Right cardiac atrium (tissue), 5 donors: ENCODE measurements at regions not wholly inside any gene's neighbourhood (a gene's known extent, or its start where the extent isn't known, plus 50 kb on each side); places are given as distances from the start of the nearest gene placed in this dataset.
A peak's percentile ranks its signal among the peaks of the same experiment; 100 is the strongest.

Experiments used
- ATAC-seq, 2 donors: fragments of 200-7000 bp; cut with Tn5 transposase; one replicate each; pipeline versions ENCODE4 v1.8.0 to v1.9.1; 2020; ENCODE audit warnings: moderate library complexity in 2 of 2, mild to moderate bottlenecking in 1 of 2
- DNase-seq, 3 donors: peaks; one replicate each; pipeline ENCODE4 v3.0.0-alpha.2; 2020
- H3K27ac ChIP-seq: one replicate; pipeline ENCODE4 v1.5.1; 2013; ENCODE audit warnings: mild to moderate bottlenecking, low read length, control low read depth, moderate library complexity
- H3K27me3 ChIP-seq: one replicate; pipeline ENCODE4 v1.6.1; 2013; ENCODE audit not compliant: control insufficient read depth, insufficient read depth
- H3K4me1 ChIP-seq: one replicate; pipeline ENCODE4 v1.6.1; 2013; ENCODE audit warnings: low read length; ENCODE audit not compliant: control insufficient read depth, insufficient read depth
- H3K4me3 ChIP-seq: one replicate; pipeline ENCODE4 v1.5.1; 2013; ENCODE audit warnings: low read length, control low read depth
- H3K9me3 ChIP-seq: one replicate; pipeline ENCODE4 v1.6.1; 2013; ENCODE audit warnings: low read length; ENCODE audit not compliant: control insufficient read depth
- WGBS: extraction: QIAGEN DNeasy Blood & Tissue Kit; methylation state at CpG from one replicate; pipeline ENCODE4 v1.1.7; 2013; 5-methylcytosine and 5-hydroxymethylcytosine counted together
- intact Hi-C, 4 donors: fragments of 100-400 bp; cut with DNase I; formaldehyde crosslinking; loops; one replicate each; pipeline versions ENCODE4 v1.11.0 to v1.14.0; 2022 to 2023
- donor health status: healthy with polysubstance abuse.
- donor health status: DM: no; HTN: yes; CAD: no.
- donor health status: DM: no; HTN: no; CAD: no.
- donor health status: DM: no; HTN: yes; CAD: no; lungs with severe emphysema.
- donor health status: DM: yes; HTN: yes; CAD: no.

DNA sequence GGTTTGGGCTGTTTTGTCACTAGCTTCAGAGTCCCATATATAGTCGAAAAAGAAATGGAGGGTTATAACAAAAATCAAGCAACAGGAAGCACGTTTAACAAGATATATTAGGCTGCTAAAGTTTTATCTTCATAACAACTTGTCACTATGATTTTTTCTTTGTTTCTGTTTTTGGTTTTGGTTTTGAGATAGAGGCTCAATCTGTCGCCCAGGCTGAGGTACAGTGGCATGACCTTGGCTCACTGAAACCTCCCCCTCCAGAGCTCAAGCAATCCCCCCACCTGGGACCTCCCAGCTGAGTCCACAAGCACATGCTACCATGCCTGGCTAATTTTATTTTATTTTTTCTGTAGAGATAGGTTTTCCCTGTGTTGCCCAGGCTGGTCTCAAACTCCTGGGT is 2664.4 kb downstream of the ARAP2 start:
- intact Hi-C loops: no loop called here
- Histone ChIP-seq H3K27me3 (no peaks in the 10 kb centered on the region), H3K4me1 (no peaks in the 10 kb centered on the region), H3K9me3 (no peaks in the 10 kb centered on the region), H3K27ac (no peak overlapping the region), H3K4me3 (no peak overlapping the region)
- no peak for DNase-seq
- no peak for ATAC-seq
- WGBS: 43% methylated on average over 3 of the region's 3 CpGs

DNA sequence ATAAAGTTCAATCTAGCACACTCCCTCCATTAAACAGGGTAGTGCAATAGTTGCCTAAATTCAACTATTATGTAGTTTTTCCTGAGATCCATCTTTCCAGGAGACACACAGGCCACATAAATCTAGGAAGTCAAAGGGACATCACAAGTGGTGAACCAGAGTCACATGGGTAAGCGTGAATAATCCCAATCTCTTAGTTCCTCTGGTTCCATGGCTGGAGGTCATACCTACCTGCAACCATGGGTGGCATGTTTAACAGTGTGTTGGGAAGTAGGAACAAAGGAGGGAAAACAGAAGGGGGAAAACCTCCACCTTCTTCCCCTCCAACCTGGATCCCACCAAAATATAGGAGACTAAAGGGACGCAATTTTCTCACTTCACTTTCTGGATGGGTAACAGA is 2651.6 kb downstream of the ARAP2 start:
- Histone ChIP-seq H3K9me3 (peaks cover 8% of the 10 kb centered on the region), H3K4me1 (no peaks in the 10 kb centered on the region), H3K27me3 (no peaks in the 10 kb centered on the region), H3K4me3 (no peak overlapping the region), H3K27ac (no peak overlapping the region)
- WGBS: 88% methylated on average over 2 of the region's 2 CpGs
- intact Hi-C loops: no loop called here
- DNase-seq: no peak
- ATAC-seq: no peak

DNA sequence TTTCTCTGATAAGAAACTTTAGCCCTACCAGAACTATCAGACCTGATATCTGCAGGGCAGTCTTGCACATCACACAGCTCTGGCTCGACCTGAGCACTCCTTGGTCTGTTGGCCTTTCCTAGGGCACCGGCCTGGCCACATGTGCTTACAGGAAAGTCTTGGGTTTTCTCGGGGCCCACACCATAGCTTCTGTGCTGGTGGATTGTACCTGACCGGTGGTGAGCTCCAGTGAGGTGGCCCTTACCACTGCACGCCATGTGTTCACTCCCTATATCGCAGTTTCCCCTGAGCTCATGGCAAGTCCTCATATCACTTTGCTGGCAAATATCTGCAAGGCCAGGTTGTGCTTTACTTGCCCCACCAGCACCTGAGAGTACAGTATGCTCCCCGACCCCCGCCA is 2637.4 kb downstream of the ARAP2 start:
- Histone ChIP-seq H3K27ac (no peak overlapping the region), H3K9me3 (no peaks in the 10 kb centered on the region), H3K4me1 (no peaks in the 10 kb centered on the region), H3K4me3 (no peak overlapping the region), H3K27me3 (no peaks in the 10 kb centered on the region)
- ATAC-seq (no peak), DNase-seq (no peak)
- WGBS: 85% methylated on average over 8 of the region's 8 CpGs
- intact Hi-C loops: no loop called here

DNA sequence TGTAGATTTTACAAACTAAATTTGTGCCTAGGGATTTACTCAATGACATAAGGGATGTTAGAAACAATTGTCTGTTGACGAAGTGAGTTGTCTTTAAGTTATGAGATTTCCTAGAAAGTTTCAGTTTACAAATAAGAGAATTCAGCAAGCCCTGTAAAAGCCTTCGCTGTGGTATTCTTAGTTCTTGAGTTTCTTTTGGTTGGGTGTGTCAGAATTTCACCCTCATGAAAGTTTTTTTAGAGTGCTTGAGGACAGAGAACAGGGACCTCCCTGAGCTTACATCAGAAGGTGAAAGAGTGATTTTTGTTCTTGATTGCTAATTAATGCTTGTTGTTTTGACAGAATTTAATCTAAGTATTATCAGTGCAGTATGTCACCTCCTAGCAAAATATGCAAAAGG is 2628.2 kb downstream of the ARAP2 start:
- Histone ChIP-seq H3K27ac (no peak overlapping the region), H3K4me1 (no peaks in the 10 kb centered on the region), H3K27me3 (no peaks in the 10 kb centered on the region), H3K9me3 (no peaks in the 10 kb centered on the region), H3K4me3 (no peak overlapping the region)
- DNase-seq (no peak), ATAC-seq (no peak)
- intact Hi-C loops: no loop called here
- WGBS: 77% methylated on average over 2 of the region's 2 CpGs

GRCh38 chr4:33625748-33626147 is 2618.6 kb downstream of the ARAP2 start:
- DNase-seq (no peak), ATAC-seq (no peak)
- H3K4me1 ChIP-seq: no peaks in the 10 kb centered on the region
- no peak overlapping the region for H3K27ac ChIP-seq
- intact Hi-C loops: no loop called here
- H3K27me3 ChIP-seq: no peaks in the 10 kb centered on the region
- H3K9me3 ChIP-seq: no peaks in the 10 kb centered on the region
- H3K4me3 ChIP-seq: no peak overlapping the region

- DNase-seq (no peak), ATAC-seq (no peak)
- Histone ChIP-seq H3K4me3 (no peak overlapping the region), H3K27ac (no peak overlapping the region), H3K4me1 (no peaks in the 10 kb centered on the region), H3K27me3 (no peaks in the 10 kb centered on the region), H3K9me3 (no peaks in the 10 kb centered on the region)
- intact Hi-C loops: no loop called here
- 56% methylated on average over 5 of the region's 5 CpGs for WGBS
These were observed 2618.1 kb downstream of the ARAP2 start for GRCh38 chr4:33626221-33626620.

- Histone ChIP-seq H3K4me3 (no peak overlapping the region), H3K9me3 (no peaks in the 10 kb centered on the region), H3K27ac (no peak overlapping the region), H3K27me3 (no peaks in the 10 kb centered on the region), H3K4me1 (no peaks in the 10 kb centered on the region)
- peak in 2 of 3 donors; percentile 14 to 39 for DNase-seq
- intact Hi-C loops: no loop called here
- 56% methylated on average over 1 of the region's 1 CpG for WGBS
- ATAC-seq: no peak
These were observed 2616.0 kb downstream of the ARAP2 start for GRCh38 chr4:33628296-33628695.

DNA sequence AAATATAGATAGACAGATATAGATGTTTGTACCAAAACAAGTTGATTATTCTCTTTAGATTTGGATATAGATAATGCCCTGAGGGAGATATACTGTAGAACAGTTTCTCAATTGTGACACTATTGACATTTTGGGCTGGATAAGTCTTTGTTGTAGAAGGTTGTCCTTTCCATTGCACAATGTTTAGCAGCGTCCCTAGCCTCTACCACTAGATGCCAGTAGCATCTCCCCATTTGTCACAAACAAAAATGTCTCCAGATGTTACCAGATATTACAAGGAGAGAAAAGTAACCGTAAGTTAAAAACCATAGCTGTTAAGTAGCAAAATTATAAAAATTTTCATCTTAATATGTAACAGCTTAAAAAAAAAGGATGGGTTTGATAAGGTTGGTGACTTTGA is 2595.3 kb downstream of the ARAP2 start:
- no peak overlapping the region for H3K27ac ChIP-seq
- intact Hi-C loops: no loop called here
- 42% methylated on average over 2 of the region's 2 CpGs for WGBS
- no peaks in the 10 kb centered on the region for H3K4me1 ChIP-seq
- DNase-seq (no peak), ATAC-seq (no peak)
- H3K4me3 ChIP-seq: no peak overlapping the region
- H3K27me3 ChIP-seq: no peaks in the 10 kb centered on the region
- H3K9me3 ChIP-seq: no peaks in the 10 kb centered on the region

DNA sequence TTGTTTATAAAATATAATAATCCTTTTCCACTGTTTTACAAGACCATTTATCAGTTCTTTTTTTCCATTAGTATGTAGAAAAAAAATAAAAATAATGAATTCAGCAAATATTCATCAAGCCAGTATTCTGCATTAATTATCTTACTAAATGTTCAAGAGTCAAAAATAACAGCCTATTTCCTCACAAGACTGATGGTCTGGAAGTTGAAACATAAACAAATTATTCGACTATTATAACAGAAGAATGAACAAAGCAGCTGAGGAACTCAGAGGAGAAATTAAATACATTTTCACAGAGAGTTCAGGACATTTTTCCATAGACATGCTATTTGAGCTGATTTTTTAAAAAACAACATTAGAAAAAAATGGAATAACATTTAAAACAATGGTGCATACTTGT is 2594.8 kb downstream of the ARAP2 start:
- Histone ChIP-seq H3K9me3 (no peaks in the 10 kb centered on the region), H3K4me3 (no peak overlapping the region), H3K4me1 (no peaks in the 10 kb centered on the region), H3K27ac (no peak overlapping the region), H3K27me3 (no peaks in the 10 kb centered on the region)
- intact Hi-C loops: no loop called here
- DNase-seq (no peak), ATAC-seq (no peak)
- WGBS: 27% methylated on average over 1 of the region's 1 CpG

GRCh38 chr4:33650036-33650435 is 2594.3 kb downstream of the ARAP2 start:
- WGBS: 65% methylated on average over 2 of the region's 2 CpGs
- no peak overlapping the region for H3K4me3 ChIP-seq
- no peaks in the 10 kb centered on the region for H3K4me1 ChIP-seq
- H3K27ac ChIP-seq: no peak overlapping the region
- no peaks in the 10 kb centered on the region for H3K9me3 ChIP-seq
- H3K27me3 ChIP-seq: no peaks in the 10 kb centered on the region
- ATAC-seq: no peak
- intact Hi-C loops: no loop called here
- DNase-seq: no peak

DNA sequence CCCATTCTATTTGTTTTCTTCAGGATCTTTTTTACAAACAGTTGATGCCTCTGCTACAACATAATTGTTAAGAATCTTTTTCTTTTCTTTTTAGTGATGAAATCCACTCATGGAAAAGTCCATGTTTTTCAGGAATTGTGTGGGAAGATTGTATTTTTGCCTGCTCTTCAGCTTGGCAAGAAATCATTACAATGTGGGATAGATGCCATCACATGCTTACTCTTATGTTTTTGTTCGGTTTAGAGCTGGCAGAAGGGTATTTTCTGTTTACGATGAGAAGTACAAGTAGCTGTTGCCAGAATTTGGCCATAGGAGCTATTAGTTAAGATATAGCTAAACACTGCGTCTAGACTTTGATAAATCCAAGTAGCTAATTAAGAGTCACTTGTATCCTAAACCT is 2585.3 kb downstream of the ARAP2 start:
- no peak overlapping the region for H3K27ac ChIP-seq
- intact Hi-C loops: no loop called here
- H3K9me3 ChIP-seq: no peaks in the 10 kb centered on the region
- DNase-seq (no peak), ATAC-seq (no peak)
- no peaks in the 10 kb centered on the region for H3K4me1 ChIP-seq
- WGBS: 44% methylated on average over 3 of the region's 3 CpGs
- H3K4me3 ChIP-seq: no peak overlapping the region
- H3K27me3 ChIP-seq: no peaks in the 10 kb centered on the region

GRCh38 chr4:33661636-33662035 is 2582.7 kb downstream of the ARAP2 start:
- H3K4me3 ChIP-seq: no peak overlapping the region
- DNase-seq (no peak), ATAC-seq (no peak)
- intact Hi-C loops: no loop called here
- H3K27ac ChIP-seq: no peak overlapping the region
- no peaks in the 10 kb centered on the region for H3K27me3 ChIP-seq
- H3K9me3 ChIP-seq: no peaks in the 10 kb centered on the region
- no peaks in the 10 kb centered on the region for H3K4me1 ChIP-seq
